ENCODE measurements at regions not wholly inside any gene's neighbourhood (a gene's known extent, or its start where the extent isn't known, plus 50 kb on each side); places are given as distances from the start of the nearest gene placed in this dataset.
"Not testable (repeated sequence)": the region's sequence is repeated elsewhere in the genome, so short reads cannot be mapped to it uniquely, and the experiment has no call there.

- H3K4me3 ChIP-seq = no peak overlapping the region
- H3K4me1 ChIP-seq = no peaks in the 10 kb centered on the region
- no peak overlapping the region for H3K27ac ChIP-seq
- no peak for DNase-seq
- ATAC-seq = no peak
- no peaks in the 10 kb centered on the region for H3K27me3 ChIP-seq
- no peaks in the 10 kb centered on the region for H3K9me3 ChIP-seq
- TF ChIP-seq CTCF (IDR thresholded peaks at IDR 0.05) = no peak
- intact Hi-C loops (cut with DNase I) = no loop called here
- no peaks in the 10 kb centered on the region for H3K36me3 ChIP-seq
Measured at GRCh38 chr11:123330071-123330470, 100.0 kb upstream of the GRAMD1B start.

GRCh38 chr11:123328281-123328867 lies 101.7 kb upstream of the GRAMD1B start:
- H3K27me3 ChIP-seq = peaks cover 3% of the 10 kb centered on the region
- intact Hi-C loops (cut with DNase I) = no loop called here
- no peak overlapping the region for H3K4me3 ChIP-seq
- no peak for TF ChIP-seq CTCF (IDR thresholded peaks at IDR 0.05)
- no peak overlapping the region for H3K27ac ChIP-seq
- ATAC-seq = no peak
- no peaks in the 10 kb centered on the region for H3K36me3 ChIP-seq
- H3K4me1 ChIP-seq = no peaks in the 10 kb centered on the region
- no peaks in the 10 kb centered on the region for H3K9me3 ChIP-seq
- DNase-seq = no peak

GRCh38 chr11:123325533-123325932 lies 104.5 kb upstream of the GRAMD1B start:
- no peak for TF ChIP-seq CTCF (IDR thresholded peaks at IDR 0.05)
- peaks cover 3% of the 10 kb centered on the region for H3K27me3 ChIP-seq
- intact Hi-C loops (cut with DNase I) = no loop called here
- H3K4me3 ChIP-seq = no peak overlapping the region
- DNase-seq (no peak), ATAC-seq (no peak)
- no peak overlapping the region for H3K27ac ChIP-seq
- no peaks in the 10 kb centered on the region for H3K36me3 ChIP-seq
- H3K9me3 ChIP-seq = no peaks in the 10 kb centered on the region
- H3K4me1 ChIP-seq = no peaks in the 10 kb centered on the region

- Histone ChIP-seq H3K4me1 (no peaks in the 10 kb centered on the region), H3K36me3 (no peaks in the 10 kb centered on the region), H3K27ac (no peak overlapping the region), H3K27me3 (peaks cover 11% of the 10 kb centered on the region), H3K4me3 (no peak overlapping the region), H3K9me3 (no peaks in the 10 kb centered on the region)
- no peak for ATAC-seq
- DNase-seq = no peak
- intact Hi-C loops (cut with DNase I) = no loop called here
- no peak for TF ChIP-seq CTCF (IDR thresholded peaks at IDR 0.05)
Measured at GRCh38 chr11:123323568-123323967, 106.5 kb upstream of the GRAMD1B start.

GRCh38 chr11:123321636-123322035 lies 108.4 kb upstream of the GRAMD1B start:
- Histone ChIP-seq H3K4me3 (no peak overlapping the region), H3K4me1 (no peaks in the 10 kb centered on the region), H3K9me3 (no peaks in the 10 kb centered on the region), H3K27ac (no peak overlapping the region), H3K27me3 (peaks cover 11% of the 10 kb centered on the region), H3K36me3 (no peaks in the 10 kb centered on the region)
- ATAC-seq = no peak
- no peak for TF ChIP-seq CTCF (IDR thresholded peaks at IDR 0.05)
- intact Hi-C loops (cut with DNase I) = no loop called here
- DNase-seq = no peak

- ATAC-seq (no peak), DNase-seq (no peak)
- H3K4me3 ChIP-seq = no peak overlapping the region
- no peaks in the 10 kb centered on the region for H3K4me1 ChIP-seq
- peaks cover 11% of the 10 kb centered on the region for H3K27me3 ChIP-seq
- H3K9me3 ChIP-seq = no peaks in the 10 kb centered on the region
- intact Hi-C loops (cut with DNase I) = no loop called here
- TF ChIP-seq CTCF (IDR thresholded peaks at IDR 0.05) = no peak
- no peaks in the 10 kb centered on the region for H3K36me3 ChIP-seq
- H3K27ac ChIP-seq = no peak overlapping the region
Measured at GRCh38 chr11:123318623-123319022, 111.4 kb upstream of the GRAMD1B start.

GRCh38 chr11:123318132-123318531 lies 111.9 kb upstream of the GRAMD1B start:
- H3K4me3 ChIP-seq; H3K27ac ChIP-seq; intact Hi-C loops (cut with DNase I); H3K36me3 ChIP-seq; H3K9me3 ChIP-seq; H3K4me1 ChIP-seq; DNase-seq; ATAC-seq: not testable (repeated sequence)
- peaks cover 11% of the 10 kb centered on the region for H3K27me3 ChIP-seq

Measured in upper lobe of right lung (tissue), 1 donor.